Naive thymus-derived CD4-positive, alpha-beta T cell (primary cell): ENCODE measurements at regions not wholly inside any gene's neighbourhood (a gene's known extent, or its start where the extent isn't known, plus 50 kb on each side); places are given as distances from the start of the nearest gene placed in this dataset.

Experiments
- ATAC-seq: fragments of 150-1000 bp; cut with Tn5 transposase; 2 replicates; pipeline ENCODE4 v1.10.0; 2021; ENCODE audit warnings: mild to moderate bottlenecking, moderate library complexity
- CTCF ChIA-PET: fragments of 350-600 bp; sonication (Branson Sonifier 250); formaldehyde crosslinking; loops from one replicate; lab custom pipeline; 2021; ENCODE audit warnings: antibody characterized with exemption; lab: Charles Lee
- POLR2A ChIA-PET: fragments of 350-600 bp; sonication (Branson Sonifier 250); formaldehyde crosslinking; loops from one replicate; lab custom pipeline; 2021; ENCODE audit warnings: antibody characterized with exemption, inconsistent platforms; lab: Charles Lee
- DNase-seq, 9 donors: peaks; one replicate each; pipeline versions ENCODE4 v3.0.0 to v3.0.0-alpha.2; 2020 to 2022; ENCODE audit warnings: mixed read lengths in 1 of 9
- H3K27ac ChIP-seq: one replicate; pipeline ENCODE4 v1.7.0; 2013; ENCODE audit warnings: mild to moderate bottlenecking, low read depth, low read length, moderate library complexity
- H3K27me3 ChIP-seq, 2 donors: one replicate each; pipeline ENCODE4 v1.7.0; 2013; ENCODE audit warnings: low read length in 2 of 2, mild to moderate bottlenecking in 2 of 2, moderate library complexity in 2 of 2; ENCODE audit not compliant: control insufficient read depth in 2 of 2, insufficient read depth in 2 of 2
- H3K36me3 ChIP-seq, 3 experiments: 1 replicate in 2 of 3; 2 replicates in 1 of 3; pipeline ENCODE4 v1.7.0; 2013; ENCODE audit warnings: low read length in 3 of 3, mild to moderate bottlenecking in 3 of 3, moderate library complexity in 1 of 3; ENCODE audit not compliant: insufficient read depth in 3 of 3, control insufficient read depth in 2 of 3
- H3K4me1 ChIP-seq, 2 donors: one replicate each; pipeline ENCODE4 v1.7.0; 2013; ENCODE audit warnings: low read length in 2 of 2, mild to moderate bottlenecking in 2 of 2, moderate library complexity in 1 of 2; ENCODE audit not compliant: control insufficient read depth in 2 of 2, insufficient read depth in 2 of 2
- H3K4me3 ChIP-seq: 2 replicates; pipeline ENCODE4 v1.7.0; 2013; ENCODE audit warnings: mild to moderate bottlenecking, low read length
- H3K9me3 ChIP-seq, 3 experiments: 1 replicate in 2 of 3; 2 replicates in 1 of 3; pipeline ENCODE4 v1.7.0; 2013; ENCODE audit warnings: low read length in 3 of 3; ENCODE audit not compliant: control insufficient read depth in 2 of 3
- H3K27ac Mint-ChIP-seq, 9 donors: one replicate each; pipeline ENCODE4 v1.8.0; 2020 to 2022; ENCODE audit warnings: mixed read lengths in 9 of 9, mild to moderate bottlenecking in 8 of 9, moderate library complexity in 5 of 9, inconsistent platforms in 2 of 9
- H3K27me3 Mint-ChIP-seq, 5 donors: one replicate each; pipeline ENCODE4 v1.8.0; 2021 to 2022; ENCODE audit warnings: mixed read lengths in 5 of 5, mild to moderate bottlenecking in 1 of 5
- H3K36me3 Mint-ChIP-seq, 5 donors: one replicate each; pipeline ENCODE4 v1.8.0; 2020 to 2022; ENCODE audit warnings: mixed read lengths in 5 of 5, mild to moderate bottlenecking in 3 of 5, inconsistent platforms in 1 of 5
- H3K4me1 Mint-ChIP-seq, 7 donors: one replicate each; pipeline ENCODE4 v1.8.0; 2020 to 2022; ENCODE audit warnings: mixed read lengths in 7 of 7, mild to moderate bottlenecking in 3 of 7, inconsistent platforms in 1 of 7
- H3K4me3 Mint-ChIP-seq, 10 donors: one replicate each; pipeline ENCODE4 v1.8.0; 2020 to 2022; ENCODE audit warnings: mild to moderate bottlenecking in 10 of 10, mixed read lengths in 10 of 10, moderate library complexity in 6 of 10, inconsistent platforms in 2 of 10
- H3K9me3 Mint-ChIP-seq, 11 donors: one replicate each; pipeline ENCODE4 v1.8.0; 2020 to 2022; ENCODE audit warnings: mixed read lengths in 11 of 11, mild to moderate bottlenecking in 4 of 11, inconsistent platforms in 1 of 11, moderate library complexity in 1 of 11
- intact Hi-C, 2 donors: fragments of 100-400 bp; cut with micrococcal nuclease; formaldehyde crosslinking; loops; one replicate each; pipeline ENCODE4 v1.15.1; 2023

GRCh38 chr1:218886101-218886871 lies 287.4 kb upstream of the LYPLAL1 start:
- no peak overlapping the region for H3K27ac ChIP-seq
- no peaks in the 10 kb centered on the region for H3K36me3 Mint-ChIP-seq
- no peaks in the 10 kb centered on the region for H3K27me3 Mint-ChIP-seq
- H3K4me3 Mint-ChIP-seq: no peak overlapping the region
- no peaks in the 10 kb centered on the region for H3K27me3 ChIP-seq
- no peaks in the 10 kb centered on the region for H3K36me3 ChIP-seq
- POLR2A ChIA-PET: no interaction called here
- H3K9me3 Mint-ChIP-seq: peaks cover 0 to 12% (median 3%) of the 10 kb centered on the region in 11 donors
- no peaks in the 10 kb centered on the region for H3K4me1 Mint-ChIP-seq
- no peak overlapping the region for H3K4me3 ChIP-seq
- DNase-seq: no peak
- no peaks in the 10 kb centered on the region for H3K9me3 ChIP-seq
- H3K4me1 ChIP-seq: no peaks in the 10 kb centered on the region
- intact Hi-C loops: no loop called here
- H3K27ac Mint-ChIP-seq: no peak overlapping the region
- CTCF ChIA-PET: no interaction called here
- ATAC-seq: no peak

GRCh38 chr1:218887141-218887925 lies 286.3 kb upstream of the LYPLAL1 start:
- H3K4me3 Mint-ChIP-seq: no peak overlapping the region
- no peaks in the 10 kb centered on the region for H3K27me3 Mint-ChIP-seq
- Histone ChIP-seq H3K27ac (no peak overlapping the region), H3K9me3 (no peaks in the 10 kb centered on the region), H3K4me3 (no peak overlapping the region), H3K27me3 (no peaks in the 10 kb centered on the region), H3K36me3 (no peaks in the 10 kb centered on the region), H3K4me1 (no peaks in the 10 kb centered on the region)
- CTCF ChIA-PET: no interaction called here
- H3K9me3 Mint-ChIP-seq: peaks cover 0 to 12% (median 3%) of the 10 kb centered on the region in 11 donors
- H3K36me3 Mint-ChIP-seq: no peaks in the 10 kb centered on the region
- DNase-seq: no peak
- POLR2A ChIA-PET: no interaction called here
- no peaks in the 10 kb centered on the region for H3K4me1 Mint-ChIP-seq
- intact Hi-C loops: no loop called here
- no peak for ATAC-seq
- no peak overlapping the region for H3K27ac Mint-ChIP-seq

GRCh38 chr1:218890451-218890850 lies 283.2 kb upstream of the LYPLAL1 start:
- POLR2A ChIA-PET: no interaction called here
- DNase-seq (no peak), ATAC-seq (no peak)
- Mint-ChIP-seq H3K4me3 (no peak overlapping the region), H3K9me3 (peaks cover 0 to 2% (median 0%) of the 10 kb centered on the region in 11 donors), H3K4me1 (no peaks in the 10 kb centered on the region), H3K27ac (no peak overlapping the region), H3K27me3 (no peaks in the 10 kb centered on the region), H3K36me3 (no peaks in the 10 kb centered on the region)
- CTCF ChIA-PET: no interaction called here
- Histone ChIP-seq H3K4me3 (no peak overlapping the region), H3K36me3 (no peaks in the 10 kb centered on the region), H3K27me3 (no peaks in the 10 kb centered on the region), H3K27ac (no peak overlapping the region), H3K4me1 (no peaks in the 10 kb centered on the region), H3K9me3 (no peaks in the 10 kb centered on the region)
- intact Hi-C loops: no loop called here

- H3K27me3 Mint-ChIP-seq: no peaks in the 10 kb centered on the region
- H3K9me3 ChIP-seq: no peaks in the 10 kb centered on the region
- no peak for DNase-seq
- ATAC-seq: no peak
- POLR2A ChIA-PET: no interaction called here
- no peak overlapping the region for H3K27ac ChIP-seq
- no peaks in the 10 kb centered on the region for H3K4me1 ChIP-seq
- intact Hi-C loops: no loop called here
- H3K4me3 ChIP-seq: no peak overlapping the region
- CTCF ChIA-PET: no interaction called here
- no peaks in the 10 kb centered on the region for H3K36me3 Mint-ChIP-seq
- H3K27me3 ChIP-seq: peaks cover 0 to 2% of the 10 kb centered on the region in 2 donors
- no peaks in the 10 kb centered on the region for H3K36me3 ChIP-seq
- peaks cover 0 to 6% (median 0%) of the 10 kb centered on the region in 11 donors for H3K9me3 Mint-ChIP-seq
- no peak overlapping the region for H3K4me3 Mint-ChIP-seq
- H3K4me1 Mint-ChIP-seq: no peaks in the 10 kb centered on the region
- H3K27ac Mint-ChIP-seq: no peak overlapping the region
These were observed 282.1 kb upstream of the LYPLAL1 start for GRCh38 chr1:218891577-218891976.

- H3K9me3 ChIP-seq: no peaks in the 10 kb centered on the region
- ChIA-PET CTCF (no interaction called here), POLR2A (no interaction called here)
- DNase-seq (no peak), ATAC-seq (no peak)
- intact Hi-C loops: no loop called here
- H3K36me3 Mint-ChIP-seq: no peaks in the 10 kb centered on the region
- H3K27me3 ChIP-seq: peaks cover 0 to 2% of the 10 kb centered on the region in 2 donors
- H3K27ac ChIP-seq: no peak overlapping the region
- H3K27me3 Mint-ChIP-seq: no peaks in the 10 kb centered on the region
- no peak overlapping the region for H3K4me3 Mint-ChIP-seq
- H3K4me1 ChIP-seq: no peaks in the 10 kb centered on the region
- H3K27ac Mint-ChIP-seq: no peak overlapping the region
- H3K9me3 Mint-ChIP-seq: peaks cover 0 to 6% (median 0%) of the 10 kb centered on the region in 11 donors
- no peak overlapping the region for H3K4me3 ChIP-seq
- no peaks in the 10 kb centered on the region for H3K36me3 ChIP-seq
- H3K4me1 Mint-ChIP-seq: no peaks in the 10 kb centered on the region
These were observed 278.6 kb upstream of the LYPLAL1 start for GRCh38 chr1:218895064-218895587.

GRCh38 chr1:218896202-218896601 lies 277.5 kb upstream of the LYPLAL1 start:
- Histone ChIP-seq H3K9me3 (no peaks in the 10 kb centered on the region), H3K4me1 (no peaks in the 10 kb centered on the region), H3K36me3 (no peaks in the 10 kb centered on the region), H3K27me3 (peaks cover 0 to 2% of the 10 kb centered on the region in 2 donors), H3K27ac (no peak overlapping the region), H3K4me3 (no peak overlapping the region)
- H3K27me3 Mint-ChIP-seq: no peaks in the 10 kb centered on the region
- H3K4me1 Mint-ChIP-seq: no peaks in the 10 kb centered on the region
- CTCF ChIA-PET: no interaction called here
- no peak overlapping the region for H3K27ac Mint-ChIP-seq
- no peaks in the 10 kb centered on the region for H3K36me3 Mint-ChIP-seq
- no peak overlapping the region for H3K4me3 Mint-ChIP-seq
- H3K9me3 Mint-ChIP-seq: peaks cover 0 to 6% (median 0%) of the 10 kb centered on the region in 11 donors
- POLR2A ChIA-PET: no interaction called here
- intact Hi-C loops: no loop called here
- DNase-seq: no peak
- ATAC-seq: no peak
